HL-60 (cell line): ENCODE measurements at regions not wholly inside any gene's neighbourhood (a gene's known extent, or its start where the extent isn't known, plus 50 kb on each side); places are given as distances from the start of the nearest gene placed in this dataset.

Source experiments
- POLR2AphosphoS5 ChIP-seq: IDR thresholded peaks from 2 replicates; pipeline ENCODE4 v1.6.1; 2012; ENCODE audit warnings: low read depth
- TF ChIP-seq, protein P1 (sequence below): IDR thresholded peaks from one replicate; pipeline ENCODE4 v1.5.1; 2011; ENCODE audit warnings: low read length, control low read depth, inconsistent platforms; ENCODE audit not compliant: insufficient read depth
- TF ChIP-seq, protein P2 (sequence below): IDR thresholded peaks from 2 replicates; pipeline ENCODE4 v1.6.1; 2012; ENCODE audit warnings: low read depth; ENCODE audit not compliant: insufficient replicate concordance

DNA sequence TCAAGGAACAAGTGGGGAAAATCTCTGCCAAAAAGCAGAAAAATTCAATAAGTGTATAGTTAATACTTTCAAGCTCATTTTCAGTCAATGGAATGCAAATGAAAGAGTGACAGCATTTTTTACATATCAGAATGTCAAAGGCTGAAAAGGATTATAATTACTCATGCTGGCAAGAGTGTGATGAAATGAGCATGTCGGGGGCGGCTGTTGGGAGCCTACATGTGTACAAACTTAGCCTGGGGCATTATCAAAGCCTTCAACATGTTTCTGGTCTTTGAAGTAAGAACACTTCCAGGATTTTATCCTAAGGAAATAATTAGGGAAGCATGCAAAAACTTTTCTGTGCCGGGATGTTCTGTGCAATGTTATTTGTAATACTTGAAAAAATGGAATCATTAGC, 221.7 kb upstream of the LYZL1 start:
- TF ChIP-seq, protein P1, sequence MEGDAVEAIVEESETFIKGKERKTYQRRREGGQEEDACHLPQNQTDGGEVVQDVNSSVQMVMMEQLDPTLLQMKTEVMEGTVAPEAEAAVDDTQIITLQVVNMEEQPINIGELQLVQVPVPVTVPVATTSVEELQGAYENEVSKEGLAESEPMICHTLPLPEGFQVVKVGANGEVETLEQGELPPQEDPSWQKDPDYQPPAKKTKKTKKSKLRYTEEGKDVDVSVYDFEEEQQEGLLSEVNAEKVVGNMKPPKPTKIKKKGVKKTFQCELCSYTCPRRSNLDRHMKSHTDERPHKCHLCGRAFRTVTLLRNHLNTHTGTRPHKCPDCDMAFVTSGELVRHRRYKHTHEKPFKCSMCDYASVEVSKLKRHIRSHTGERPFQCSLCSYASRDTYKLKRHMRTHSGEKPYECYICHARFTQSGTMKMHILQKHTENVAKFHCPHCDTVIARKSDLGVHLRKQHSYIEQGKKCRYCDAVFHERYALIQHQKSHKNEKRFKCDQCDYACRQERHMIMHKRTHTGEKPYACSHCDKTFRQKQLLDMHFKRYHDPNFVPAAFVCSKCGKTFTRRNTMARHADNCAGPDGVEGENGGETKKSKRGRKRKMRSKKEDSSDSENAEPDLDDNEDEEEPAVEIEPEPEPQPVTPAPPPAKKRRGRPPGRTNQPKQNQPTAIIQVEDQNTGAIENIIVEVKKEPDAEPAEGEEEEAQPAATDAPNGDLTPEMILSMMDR = no peak
- no peak for TF ChIP-seq POLR2AphosphoS5
- TF ChIP-seq, protein P2, sequence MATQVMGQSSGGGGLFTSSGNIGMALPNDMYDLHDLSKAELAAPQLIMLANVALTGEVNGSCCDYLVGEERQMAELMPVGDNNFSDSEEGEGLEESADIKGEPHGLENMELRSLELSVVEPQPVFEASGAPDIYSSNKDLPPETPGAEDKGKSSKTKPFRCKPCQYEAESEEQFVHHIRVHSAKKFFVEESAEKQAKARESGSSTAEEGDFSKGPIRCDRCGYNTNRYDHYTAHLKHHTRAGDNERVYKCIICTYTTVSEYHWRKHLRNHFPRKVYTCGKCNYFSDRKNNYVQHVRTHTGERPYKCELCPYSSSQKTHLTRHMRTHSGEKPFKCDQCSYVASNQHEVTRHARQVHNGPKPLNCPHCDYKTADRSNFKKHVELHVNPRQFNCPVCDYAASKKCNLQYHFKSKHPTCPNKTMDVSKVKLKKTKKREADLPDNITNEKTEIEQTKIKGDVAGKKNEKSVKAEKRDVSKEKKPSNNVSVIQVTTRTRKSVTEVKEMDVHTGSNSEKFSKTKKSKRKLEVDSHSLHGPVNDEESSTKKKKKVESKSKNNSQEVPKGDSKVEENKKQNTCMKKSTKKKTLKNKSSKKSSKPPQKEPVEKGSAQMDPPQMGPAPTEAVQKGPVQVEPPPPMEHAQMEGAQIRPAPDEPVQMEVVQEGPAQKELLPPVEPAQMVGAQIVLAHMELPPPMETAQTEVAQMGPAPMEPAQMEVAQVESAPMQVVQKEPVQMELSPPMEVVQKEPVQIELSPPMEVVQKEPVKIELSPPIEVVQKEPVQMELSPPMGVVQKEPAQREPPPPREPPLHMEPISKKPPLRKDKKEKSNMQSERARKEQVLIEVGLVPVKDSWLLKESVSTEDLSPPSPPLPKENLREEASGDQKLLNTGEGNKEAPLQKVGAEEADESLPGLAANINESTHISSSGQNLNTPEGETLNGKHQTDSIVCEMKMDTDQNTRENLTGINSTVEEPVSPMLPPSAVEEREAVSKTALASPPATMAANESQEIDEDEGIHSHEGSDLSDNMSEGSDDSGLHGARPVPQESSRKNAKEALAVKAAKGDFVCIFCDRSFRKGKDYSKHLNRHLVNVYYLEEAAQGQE = no peak
